HS-5 (cell line): ENCODE measurements at regions not wholly inside any gene's neighbourhood (a gene's known extent, or its start where the extent isn't known, plus 50 kb on each side); places are given as distances from the start of the nearest gene placed in this dataset.

Experiments
- DNase-seq: peaks from one replicate; pipeline ENCODE4 v3.0.0-alpha.2; 2012; ENCODE audit warnings: low read depth

DNA sequence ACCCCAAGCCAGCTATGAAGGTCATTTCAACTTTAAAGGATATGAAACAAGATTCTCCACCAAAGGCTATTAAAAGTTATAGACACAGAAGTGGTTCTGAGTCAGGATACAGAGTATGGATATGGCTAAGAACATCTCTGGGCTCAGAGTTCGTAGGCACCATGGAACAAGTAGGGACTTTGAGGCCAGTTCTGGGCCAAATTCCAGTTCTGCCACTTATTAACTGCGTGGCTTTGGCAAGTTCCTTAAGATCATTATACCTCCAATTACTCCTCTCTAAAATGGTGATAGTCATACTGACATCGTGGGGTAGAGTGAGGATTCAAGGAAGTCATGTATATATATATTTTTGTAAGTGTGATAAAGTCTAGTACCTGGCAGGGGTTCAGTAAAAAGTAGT, 105.8 kb upstream of the NFE2L3 start:
- no peak for DNase-seq

DNA sequence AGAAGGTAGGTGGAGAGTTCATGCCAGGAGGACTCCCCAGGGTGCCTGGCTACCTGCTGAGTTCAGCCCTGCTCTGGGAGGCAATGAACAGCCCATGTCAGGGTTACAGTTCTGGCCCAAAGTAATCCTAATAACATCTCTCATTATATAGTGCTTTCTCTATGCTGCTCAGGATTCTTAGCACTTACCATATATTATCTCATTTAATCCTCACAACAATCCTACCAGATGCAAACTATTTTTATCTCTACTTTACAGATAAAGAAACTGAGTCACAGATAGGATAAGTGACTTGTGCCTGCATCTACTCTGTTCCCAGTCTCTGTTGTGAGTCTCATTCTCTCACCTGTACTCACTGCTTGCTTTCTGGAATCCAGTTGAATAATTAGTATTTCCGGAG, 105.1 kb upstream of the NFE2L3 start:
- DNase-seq: no peak

DNA sequence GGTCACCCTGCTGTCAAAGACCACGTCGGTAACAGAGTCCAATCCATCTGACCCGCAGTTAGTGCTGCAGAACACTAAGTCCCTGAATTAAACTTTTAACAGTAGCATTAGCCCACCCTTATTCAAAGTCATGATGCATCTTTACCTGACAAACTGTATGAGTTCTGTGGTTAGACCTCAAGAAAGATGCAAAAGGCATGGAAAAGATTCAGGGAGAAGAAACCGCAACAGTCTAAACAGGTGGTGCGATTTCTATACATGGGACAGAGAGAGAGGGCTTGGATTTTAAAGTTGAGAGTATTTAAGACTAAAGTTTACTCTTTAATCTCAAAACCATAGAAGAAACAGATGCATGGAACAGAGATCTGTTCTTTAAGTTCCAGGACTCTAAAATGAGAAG, 103.3 kb upstream of the NFE2L3 start:
- DNase-seq: no peak

DNA sequence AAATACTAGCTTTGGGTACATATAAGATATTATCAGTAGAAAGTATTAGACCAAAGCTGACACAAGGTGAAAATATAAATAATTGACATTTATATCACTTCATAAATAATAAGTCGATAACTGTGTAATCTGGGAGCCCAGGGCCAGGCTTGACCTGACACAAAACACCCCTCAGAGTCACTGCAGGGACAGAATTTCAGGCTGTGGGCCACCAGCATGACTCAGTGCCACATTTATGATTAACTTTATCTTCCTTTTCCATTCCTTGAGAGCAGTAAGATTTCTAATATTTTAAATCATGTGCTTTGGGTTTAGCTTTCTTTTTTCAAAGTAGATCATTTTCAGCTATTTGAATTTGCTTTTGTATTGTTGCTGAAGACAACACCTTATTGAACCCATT, 102.9 kb upstream of the NFE2L3 start:
- DNase-seq: no peak

DNA sequence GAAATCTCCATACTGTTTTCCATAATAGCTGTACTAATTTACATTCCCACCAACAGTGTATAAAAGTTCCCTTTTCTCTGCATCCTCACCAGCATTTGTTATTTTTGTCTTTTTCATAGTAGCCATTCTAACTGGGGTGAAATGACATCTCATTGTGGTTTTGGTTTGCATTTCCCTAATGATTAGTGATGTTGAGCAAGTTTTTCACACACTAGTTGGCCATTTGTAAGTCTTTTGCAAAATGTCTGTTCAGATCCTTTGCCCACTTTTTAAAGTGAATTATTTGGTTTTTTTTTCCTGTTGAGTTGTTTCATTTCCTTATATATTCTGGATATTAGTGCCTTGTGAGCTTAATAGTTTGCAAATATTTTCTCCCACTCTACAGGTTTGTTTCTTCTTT, 101.0 kb upstream of the NFE2L3 start:
- no peak for DNase-seq

DNA sequence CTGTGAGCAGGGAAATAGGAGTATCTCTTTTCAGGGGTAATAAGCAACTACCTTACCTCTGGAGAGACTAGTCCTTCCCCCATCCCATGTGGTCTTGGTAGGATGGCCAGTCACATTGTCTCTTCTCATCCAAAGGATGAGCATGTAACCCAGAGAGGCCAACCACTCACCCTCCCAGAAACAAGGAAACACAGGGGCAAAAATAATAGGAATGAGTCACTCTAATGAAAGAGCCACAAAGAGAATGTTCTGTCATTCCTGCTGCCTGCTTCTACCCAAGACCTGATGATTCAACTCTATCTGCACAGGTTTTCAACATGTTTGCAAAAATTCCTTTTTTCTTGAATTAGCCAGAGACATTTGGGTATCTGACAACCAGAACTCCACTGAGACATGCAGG, 99.3 kb upstream of the NFE2L3 start:
- DNase-seq: no peak

DNA sequence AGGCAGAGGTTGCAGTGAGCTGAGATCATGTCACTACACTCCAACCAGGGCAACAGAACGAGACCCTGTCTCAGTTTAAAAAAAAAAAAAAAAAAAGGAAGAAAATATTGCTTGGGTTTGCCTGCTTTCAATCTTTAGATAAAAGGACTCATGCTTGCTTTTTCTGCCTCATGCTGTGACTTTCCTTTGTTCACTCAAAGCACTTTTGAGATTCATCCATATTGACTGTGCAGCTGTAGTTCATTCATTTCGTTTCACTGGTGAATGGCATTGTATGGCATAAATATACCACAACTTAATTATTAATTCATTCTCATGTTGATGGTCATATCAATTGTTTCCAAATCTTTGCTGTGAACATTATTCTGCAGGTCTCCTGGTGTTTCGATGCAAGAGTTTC, 97.6 kb upstream of the NFE2L3 start:
- DNase-seq: no peak

DNA sequence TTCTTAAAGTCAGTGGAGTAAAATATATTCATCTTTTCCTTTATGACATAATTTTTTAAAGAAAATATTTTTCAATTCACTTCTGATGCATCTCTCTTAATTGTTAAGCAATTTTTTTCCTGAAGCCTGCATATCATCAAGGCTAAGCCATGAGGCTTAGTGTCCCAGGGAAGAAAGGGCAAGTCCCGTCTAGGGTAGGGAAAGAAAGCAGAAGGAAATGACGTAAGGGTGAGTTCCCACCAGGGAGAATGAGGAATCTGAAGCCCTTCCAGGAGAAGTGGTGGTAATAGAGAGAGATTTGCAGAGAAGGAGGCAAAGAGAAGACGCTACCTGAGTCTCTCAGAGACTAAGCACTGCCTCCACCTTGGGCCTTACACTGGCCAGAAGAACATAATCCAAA, 96.8 kb upstream of the NFE2L3 start:
- DNase-seq: no peak

DNA sequence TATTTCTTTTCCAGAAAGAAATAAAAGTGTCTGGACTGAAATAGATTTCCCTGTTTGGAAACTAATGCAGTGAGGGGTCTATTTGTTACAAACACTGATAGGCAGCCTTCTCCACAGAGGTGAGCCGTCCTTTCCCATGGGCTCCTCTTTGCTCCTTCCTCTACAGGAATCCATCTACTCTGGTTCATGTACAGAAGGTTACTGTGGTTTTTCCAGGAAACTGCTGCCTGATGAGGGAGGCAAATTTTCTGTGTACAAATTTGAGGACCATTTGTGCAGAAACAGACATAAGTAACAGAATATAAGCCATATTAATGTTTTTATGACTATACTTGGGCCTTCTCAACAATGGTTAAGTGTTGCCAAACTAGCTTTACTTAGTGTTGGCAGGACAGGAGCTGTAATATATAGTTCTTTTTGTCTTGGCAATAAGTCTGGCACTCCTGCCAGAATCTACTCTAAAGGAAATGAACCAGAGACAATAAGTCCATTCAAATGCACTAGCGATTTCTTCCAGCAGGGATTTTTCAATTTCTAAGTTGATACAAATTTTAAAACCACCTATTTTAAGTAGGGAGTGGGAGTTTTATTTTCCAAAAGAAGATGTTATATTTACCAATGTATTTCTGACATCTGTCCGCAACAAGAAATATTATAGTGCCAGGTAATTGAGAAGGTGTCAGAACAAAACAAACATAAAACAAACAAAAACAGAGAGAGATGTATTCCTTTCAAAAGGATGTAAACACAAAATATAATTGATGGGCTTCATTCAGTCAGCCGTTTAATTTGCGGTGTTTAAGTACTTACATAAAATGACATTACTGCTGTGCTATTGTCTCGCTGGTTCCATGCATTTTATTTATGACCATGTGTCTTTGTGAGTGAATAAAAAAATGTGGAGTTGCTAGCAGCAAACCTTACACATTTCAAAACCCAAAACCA, 91.0 kb upstream of the NFE2L3 start:
- DNase-seq: no peak

DNA sequence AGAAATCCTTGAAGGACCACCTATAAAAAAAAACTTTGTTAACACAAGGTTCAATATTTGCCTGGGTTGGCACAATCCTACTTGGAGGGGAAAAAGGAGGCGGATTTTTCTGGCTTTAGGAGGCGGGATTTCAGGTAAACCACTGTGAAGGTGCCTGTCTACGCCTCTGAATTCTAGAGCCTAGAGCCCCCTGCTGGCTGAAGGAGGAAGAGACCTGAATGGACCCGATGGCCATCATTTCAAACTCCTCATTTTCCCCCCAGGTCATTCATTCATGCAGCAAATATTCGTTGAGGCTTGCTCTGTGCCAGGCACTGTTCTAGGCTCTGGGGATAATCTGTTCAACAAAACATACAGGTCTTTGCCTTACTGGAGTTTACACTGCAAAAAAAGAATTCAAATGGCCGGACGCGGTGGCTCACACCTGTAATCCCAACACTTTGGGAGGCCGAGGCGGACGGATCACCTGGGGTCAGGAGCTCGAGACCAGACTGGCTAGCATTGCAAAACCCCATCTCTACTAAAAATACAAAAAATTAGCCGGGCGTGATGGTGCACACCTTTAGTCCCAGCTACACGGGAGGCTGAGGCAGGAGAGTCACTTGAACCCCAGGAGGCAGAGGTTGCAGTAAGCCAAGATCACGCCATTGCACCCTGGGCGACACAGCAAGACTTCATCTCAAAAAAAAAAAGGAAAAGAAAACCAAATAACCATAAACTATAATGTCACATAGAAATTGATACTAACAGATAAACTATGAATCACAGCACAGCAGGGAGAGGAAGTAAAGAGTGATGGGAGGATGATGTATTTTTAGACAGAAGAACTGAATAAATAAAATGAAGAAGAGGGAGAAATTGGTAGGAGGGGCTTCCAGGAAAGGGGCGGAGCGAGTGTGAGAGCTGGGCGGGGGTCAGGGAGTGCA, 90.1 kb upstream of the NFE2L3 start:
- DNase-seq: no peak

DNA sequence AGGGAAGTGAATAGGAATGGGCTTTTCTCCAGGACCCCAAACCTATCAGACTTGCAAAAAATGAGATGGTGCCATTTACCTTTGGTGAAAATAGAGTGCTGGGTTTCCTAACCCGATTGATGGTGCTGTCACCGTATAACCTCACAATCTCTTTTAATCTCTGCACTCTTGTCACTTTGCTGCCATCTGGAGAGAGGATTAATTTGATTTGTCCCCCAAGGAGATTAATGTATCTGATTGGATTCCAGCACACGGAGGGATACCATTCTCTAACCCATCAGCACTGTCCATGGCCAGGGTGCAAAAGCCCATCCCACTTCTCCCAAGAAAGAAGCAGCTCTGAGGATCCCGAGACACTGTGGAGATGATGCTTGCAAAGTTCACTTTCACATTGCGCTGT, 86.3 kb upstream of the NFE2L3 start:
- DNase-seq: no peak

DNA sequence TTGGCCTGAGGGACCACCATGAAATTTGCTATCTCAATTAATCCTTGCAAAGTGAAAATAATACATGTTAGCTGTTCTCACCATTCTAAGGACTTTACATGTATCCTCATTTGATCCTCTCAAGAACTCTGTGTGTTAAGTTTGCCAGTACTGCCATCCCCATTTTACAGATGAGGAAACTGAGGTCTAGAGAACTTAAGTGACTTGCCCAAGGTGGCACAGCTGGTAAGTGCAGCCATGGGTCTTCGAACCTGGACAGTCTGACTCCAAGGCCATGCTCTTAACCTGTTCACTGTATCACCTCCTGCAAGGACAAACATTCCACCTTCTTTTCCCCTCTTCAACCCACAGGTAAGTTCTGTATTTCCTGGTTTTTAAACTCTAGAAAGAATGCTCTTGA, 85.3 kb upstream of the NFE2L3 start:
- DNase-seq: no peak

DNA sequence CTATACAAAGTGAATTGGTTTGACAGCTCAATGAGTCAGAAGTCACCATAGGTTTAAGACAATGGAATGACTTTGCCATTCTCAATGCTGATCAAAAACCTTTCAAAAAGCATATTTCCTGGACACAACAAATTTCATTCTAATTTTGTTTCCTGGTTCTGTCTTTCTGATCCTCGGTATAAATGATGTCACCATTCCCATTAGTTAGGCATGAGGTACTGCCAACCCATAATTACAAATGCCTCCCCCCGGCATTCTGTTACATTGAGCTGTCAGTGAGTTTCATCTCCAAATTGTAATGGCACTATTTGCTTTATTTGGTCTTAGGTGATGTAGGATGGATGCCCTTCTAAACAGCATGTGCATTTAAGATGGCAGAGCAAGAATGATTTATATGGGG, 81.7 kb upstream of the NFE2L3 start:
- no peak for DNase-seq

DNA sequence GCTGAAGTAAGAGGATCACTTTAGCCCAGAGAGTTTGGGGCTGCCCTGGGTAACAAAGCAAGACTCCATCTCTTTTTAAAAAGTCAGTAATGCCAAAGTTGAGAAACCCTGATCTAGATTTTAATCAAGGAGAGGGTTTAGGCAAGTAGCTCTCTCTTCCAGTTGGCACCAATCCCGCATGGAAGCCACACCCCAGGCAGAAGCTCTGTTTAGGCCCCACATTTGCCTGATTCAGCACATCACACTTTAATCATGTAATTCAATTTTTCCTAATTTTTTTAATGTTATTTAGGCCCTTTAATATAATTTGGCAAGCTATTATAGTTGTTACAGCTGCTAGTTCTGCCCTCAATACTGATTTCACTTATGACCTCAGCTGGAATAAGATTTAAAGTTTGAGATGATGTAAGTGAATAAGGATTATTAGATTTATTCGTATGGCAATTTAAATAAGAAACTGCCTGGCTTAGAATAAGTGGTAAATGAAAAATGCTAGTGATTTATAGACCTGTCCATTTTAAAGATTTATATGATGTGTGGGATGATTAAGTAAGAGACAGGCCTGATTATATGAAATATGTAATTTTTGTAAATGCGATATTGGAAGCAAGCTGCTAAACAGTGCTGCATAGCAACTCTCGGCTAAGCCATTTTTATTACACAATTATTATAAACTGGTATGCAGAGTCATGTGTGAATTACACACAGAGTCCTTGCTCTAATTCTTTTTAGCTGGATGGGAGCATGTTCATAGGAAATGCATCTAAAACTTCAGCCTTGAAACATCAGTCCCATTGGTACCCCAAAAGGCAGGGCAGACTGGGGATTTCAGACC, 80.2 kb upstream of the NFE2L3 start:
- no peak for DNase-seq

DNA sequence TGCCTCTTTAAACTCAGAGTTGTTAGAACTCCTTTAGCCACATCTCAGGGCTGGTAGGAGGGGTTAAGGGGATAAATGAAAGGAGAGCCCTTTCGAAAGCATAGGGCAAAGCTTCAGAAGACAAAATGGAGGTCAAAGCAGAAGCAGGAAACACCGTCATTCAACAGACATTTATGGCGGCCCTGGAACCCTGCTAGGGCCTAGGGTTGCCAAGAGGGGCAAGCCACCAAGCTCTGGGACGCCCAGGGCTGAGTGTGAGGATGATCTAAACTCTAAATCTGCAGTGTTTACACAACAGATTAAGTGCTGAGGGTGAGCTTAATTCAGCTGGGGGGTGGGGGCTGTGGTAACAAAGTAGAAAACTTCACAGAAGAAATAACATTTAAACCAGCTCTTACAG, 79.0 kb upstream of the NFE2L3 start:
- DNase-seq: no peak

DNA sequence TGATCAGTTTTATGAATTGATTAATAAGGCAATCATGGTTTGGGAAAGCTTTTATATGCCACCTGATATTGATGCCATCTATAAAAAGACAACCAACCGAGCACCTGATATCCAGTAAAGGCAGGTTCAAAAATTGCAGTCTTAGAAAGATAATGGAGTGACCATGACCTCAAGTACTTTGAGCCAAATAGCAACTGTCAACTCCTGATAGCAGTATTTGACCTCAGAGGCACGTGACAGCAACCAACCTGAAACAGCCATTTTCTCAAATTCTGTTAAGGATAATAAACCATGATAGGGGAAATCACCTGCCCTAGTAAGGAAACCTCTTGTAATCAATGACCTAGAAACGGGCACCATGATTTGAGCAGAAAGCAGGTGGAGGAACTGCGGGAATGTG, 77.1 kb upstream of the NFE2L3 start:
- DNase-seq: no peak

DNA sequence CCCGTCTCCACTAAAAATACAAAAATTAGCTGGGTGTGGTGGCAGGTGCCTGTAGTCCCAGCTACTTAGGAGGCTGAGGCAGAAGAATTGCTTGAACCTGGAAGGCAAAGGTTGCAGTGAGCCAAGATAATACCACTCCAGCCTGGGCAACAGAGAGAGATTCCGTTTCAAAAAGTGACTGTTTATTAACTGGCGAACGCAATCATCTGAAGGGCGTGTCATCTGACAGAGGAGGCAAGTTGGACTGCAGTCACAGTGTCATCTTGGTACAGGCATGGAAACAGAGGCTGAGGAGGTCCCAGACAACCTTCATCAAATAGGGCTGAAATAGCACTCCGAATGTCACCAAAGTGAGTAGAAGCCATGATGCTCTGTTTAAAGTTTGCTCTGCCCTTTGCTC, 75.3 kb upstream of the NFE2L3 start:
- DNase-seq: no peak

DNA sequence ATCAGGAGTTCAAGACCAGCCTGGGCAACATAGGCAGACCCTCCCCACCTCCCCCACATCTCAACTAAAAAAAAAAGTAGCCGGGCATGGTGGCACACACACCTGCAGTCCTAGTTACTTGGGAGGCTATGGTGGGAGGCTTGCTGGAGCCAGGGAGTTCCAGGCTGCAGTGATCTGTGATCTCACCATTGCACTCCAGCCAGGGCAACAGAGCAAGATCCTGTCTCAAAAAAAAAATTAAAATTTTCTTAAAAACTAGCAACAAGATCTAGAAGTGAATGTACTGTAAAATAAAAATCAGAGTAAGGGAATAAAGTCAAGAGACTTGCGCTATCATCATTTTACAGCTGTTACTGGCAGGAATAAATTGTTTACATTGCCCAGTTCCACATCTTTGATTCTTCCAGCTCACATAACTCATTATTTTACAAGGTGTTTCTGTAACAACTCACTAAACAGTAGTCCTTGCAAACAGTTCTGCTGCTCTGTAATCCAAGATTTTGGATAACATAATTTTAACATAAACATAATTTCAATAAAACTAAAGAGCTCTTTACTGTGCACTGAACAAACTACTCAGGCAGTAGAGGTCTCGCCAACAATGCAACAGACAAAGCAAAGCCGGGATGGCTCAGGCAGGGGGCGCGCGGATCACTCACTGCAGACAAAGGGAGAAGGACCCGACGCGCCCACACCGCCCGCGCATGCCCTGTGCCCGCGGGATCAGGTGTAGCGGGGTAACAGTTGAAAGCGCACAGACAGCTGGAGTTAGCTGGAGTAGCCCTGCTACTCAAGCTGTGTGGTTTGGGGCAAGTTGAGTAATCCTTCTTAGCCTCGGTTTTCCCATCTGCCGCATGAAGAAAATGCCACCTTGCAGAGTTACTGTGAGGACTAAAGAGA, 73.3 kb upstream of the NFE2L3 start:
- DNase-seq: no peak

DNA sequence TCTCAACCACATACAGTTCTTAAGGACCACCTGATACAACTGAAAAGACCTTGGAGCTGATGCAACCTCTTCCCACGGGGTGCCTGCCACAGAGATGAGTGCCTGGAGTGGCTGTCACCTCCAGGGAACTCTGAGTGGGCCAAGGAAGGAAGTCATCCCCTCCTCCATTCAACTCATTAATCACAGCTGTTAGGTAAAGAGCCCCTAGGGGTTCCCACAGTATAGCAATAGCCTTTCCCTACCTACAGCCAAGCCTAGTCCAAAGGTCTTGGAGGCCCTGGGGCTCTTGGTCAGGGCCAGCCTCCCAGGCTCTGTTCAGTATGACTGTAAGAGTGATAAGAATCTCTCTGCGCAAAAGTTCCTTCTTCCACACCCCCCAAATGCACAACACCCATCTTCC, 70.4 kb upstream of the NFE2L3 start:
- DNase-seq: no peak

DNA sequence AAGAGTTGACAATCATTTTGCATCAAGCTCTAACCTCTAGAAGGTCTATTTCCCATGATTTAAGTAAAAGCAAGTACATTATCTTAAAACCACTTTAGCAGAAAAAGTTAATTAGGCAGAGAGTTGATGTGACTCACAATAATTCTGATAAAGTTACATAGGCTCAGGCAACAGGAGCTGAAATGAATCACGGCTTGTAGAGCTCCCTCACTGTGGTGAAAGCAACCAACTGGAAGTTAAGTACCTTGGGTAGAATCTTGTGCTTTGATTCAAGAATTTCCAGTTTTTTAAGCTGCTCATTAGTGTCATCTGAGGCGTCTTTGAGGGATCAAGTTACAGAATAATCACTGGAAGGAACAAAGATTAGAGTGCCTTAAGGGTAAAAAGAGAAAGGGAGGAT, 68.9 kb upstream of the NFE2L3 start:
- DNase-seq: no peak

DNA sequence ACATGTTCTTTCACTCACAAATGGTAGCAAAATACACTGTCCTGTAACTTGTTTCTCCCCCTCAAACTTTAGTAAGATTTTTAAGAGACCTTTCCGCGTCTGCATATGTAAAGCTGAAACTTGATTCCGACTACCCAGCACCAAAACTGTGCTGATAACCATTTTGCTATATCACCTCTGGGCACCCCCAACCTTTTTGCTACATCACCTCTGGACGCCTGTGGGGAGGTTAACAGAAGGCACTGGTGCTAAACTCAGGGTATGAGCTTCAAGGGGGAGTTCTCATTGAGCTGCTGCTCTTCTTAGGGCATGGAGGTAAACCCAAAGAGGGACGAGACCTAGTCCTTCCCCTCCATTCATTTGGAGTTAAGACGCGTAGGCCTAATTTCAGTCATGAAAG, 67.6 kb upstream of the NFE2L3 start:
- DNase-seq: no peak
